Peyer's patch (tissue), 4 donors: ENCODE measurements at regions not wholly inside any gene's neighbourhood (a gene's known extent, or its start where the extent isn't known, plus 50 kb on each side); places are given as distances from the start of the nearest gene placed in this dataset.

ENCODE experiments used
- CTCF ChIP-seq, 6 experiments: fragments of 450-650 bp in 4 of 6; fragments of 200-600 bp in 2 of 6; sonication (generic) in 1 of 6; IDR thresholded peaks; one replicate each; pipeline ENCODE4 v1.5.1; 2017 to 2019; ENCODE audit warnings: antibody characterized with exemption in 6 of 6, mild to moderate bottlenecking in 3 of 6, moderate library complexity in 1 of 6
- POLR2A ChIP-seq, 2 donors: fragments of 450-650 bp; IDR thresholded peaks; one replicate each; pipeline ENCODE4 v1.5.1; 2017; ENCODE audit warnings: antibody characterized with exemption in 2 of 2, mild to moderate bottlenecking in 2 of 2, moderate library complexity in 2 of 2

GRCh38 chr7:47217570-47218360 is 364.1 kb downstream of the TNS3 start:
- no peak for TF ChIP-seq CTCF (IDR thresholded peaks at IDR 0.05)
- no peak for TF ChIP-seq POLR2A (IDR thresholded peaks at IDR 0.05)
